Endothelial cell of umbilical vein (primary cell): ENCODE measurements at regions not wholly inside any gene's neighbourhood (a gene's known extent, or its start where the extent isn't known, plus 50 kb on each side); places are given as distances from the start of the nearest gene placed in this dataset.

Experiments used
- BruUV-seq: library from RNA; stranded (reverse); fragments of 400-500 nt; replicated peaks from 2 replicates; lab custom pipeline; 2021; lab: Mats Ljungman, UMichigan
- CTCF ChIA-PET: fragments of 300-600, 350-600 bp; sonication (Branson Sonifier 250); formaldehyde crosslinking; loops from one replicate; lab custom pipeline; 2021; ENCODE audit warnings: antibody characterized with exemption, inconsistent platforms; lab: Charles Lee
- POLR2A ChIA-PET: fragments of 300-600, 350-600 bp; sonication (Branson Sonifier 250); formaldehyde crosslinking; loops from one replicate; lab custom pipeline; 2021; ENCODE audit warnings: antibody characterized with exemption, inconsistent platforms; lab: Charles Lee
- DNase-seq: peaks from one replicate; pipeline ENCODE4 v3.0.0-alpha.2; 2011; ENCODE audit warnings: low read depth, low spot score
- FAIRE-seq: peaks from 2 replicates; lab custom pipeline; 2011; peaks lifted over from hg19 to GRCh38; lab: Jason Lieb, UNC
- H2AFZ ChIP-seq: 2 replicates; pipeline ENCODE4 v1.6.0; 2012; ENCODE audit warnings: low read depth, low read length, control low read depth, inconsistent platforms
- H3K27ac ChIP-seq: 2 replicates; pipeline ENCODE4 v1.5.1; 2011; ENCODE audit warnings: low read depth, mild to moderate bottlenecking, control low read depth, low read length, moderate library complexity; ENCODE audit not compliant: insufficient read depth
- H3K27me3 ChIP-seq, 2 experiments: 2 replicates each; pipeline versions ENCODE4 v1.6.0 to v1.6.1; 2011; ENCODE audit warnings: low read length in 2 of 2, mixed read lengths in 1 of 2; ENCODE audit not compliant: control insufficient read depth in 2 of 2, insufficient read depth in 2 of 2
- H3K36me3 ChIP-seq, 2 experiments: 2 replicates in 1 of 2; 3 replicates in 1 of 2; pipeline ENCODE4 v1.5.1; 2011; ENCODE audit warnings: low read length in 2 of 2, mild to moderate bottlenecking in 1 of 2, moderate library complexity in 1 of 2; ENCODE audit not compliant: control insufficient read depth in 2 of 2, insufficient read depth in 2 of 2; ENCODE audit errors: extremely low read depth in 1 of 2
- H3K4me1 ChIP-seq: 3 replicates; pipeline ENCODE4 v1.5.1; 2011; ENCODE audit warnings: mild to moderate bottlenecking, low read length; ENCODE audit not compliant: control insufficient read depth, insufficient read depth; ENCODE audit errors: extremely low read depth
- H3K4me2 ChIP-seq: 2 replicates; pipeline ENCODE4 v1.6.1; 2011; ENCODE audit warnings: low read length, control low read depth, mixed read lengths; ENCODE audit not compliant: insufficient read depth
- H3K4me3 ChIP-seq, 3 experiments: fragments of 200-600 bp in 1 of 3; sonication (generic), shearing (Covaris generic) in 1 of 3; replicated peaks in 1 of 3; 2 replicates each; pipeline ENCODE4 v1.5.1; 2011 to 2016; ENCODE audit warnings: control low read depth in 3 of 3, low read length in 3 of 3, mild to moderate bottlenecking in 2 of 3, inconsistent platforms in 1 of 3, low read depth in 1 of 3, moderate library complexity in 1 of 3; ENCODE audit not compliant: insufficient read depth in 1 of 3
- H3K79me2 ChIP-seq: 2 replicates; pipeline ENCODE4 v1.6.0; 2012; ENCODE audit warnings: low read length, inconsistent platforms; ENCODE audit not compliant: control insufficient read depth, insufficient read depth
- H3K9ac ChIP-seq: replicated peaks from 2 replicates; pipeline ENCODE3; 2011; ENCODE audit warnings: low read length, control low read depth; ENCODE audit not compliant: insufficient read depth; ENCODE audit errors: extremely low read depth
- H3K9me1 ChIP-seq: replicated peaks from 3 replicates; pipeline ENCODE4 v1.6.0; 2011; ENCODE audit warnings: mild to moderate bottlenecking, low read length; ENCODE audit not compliant: control insufficient read depth, insufficient read depth; ENCODE audit errors: extremely low read depth
- H3K9me3 ChIP-seq: replicated peaks from 2 replicates; pipeline ENCODE4 v1.5.1; 2012; ENCODE audit warnings: low read length, inconsistent platforms; ENCODE audit not compliant: control insufficient read depth, insufficient read depth
- H4K20me1 ChIP-seq: replicated peaks from 2 replicates; pipeline ENCODE3; 2011; ENCODE audit warnings: mild to moderate bottlenecking, low read length; ENCODE audit not compliant: control insufficient read depth, insufficient read depth; ENCODE audit errors: extremely low read depth
- EZH2 ChIP-seq: IDR thresholded peaks from 2 replicates; pipeline ENCODE4 v1.6.1; 2012; ENCODE audit warnings: borderline replicate concordance, low read depth, mild to moderate bottlenecking, moderate library complexity, low read length, inconsistent platforms; ENCODE audit not compliant: severe bottlenecking
- FOS ChIP-seq: IDR thresholded peaks from 2 replicates; pipeline ENCODE4 v1.6.1; 2011; ENCODE audit warnings: mild to moderate bottlenecking, low read length, moderate library complexity, borderline replicate concordance; ENCODE audit not compliant: insufficient read depth
- GATA2 ChIP-seq: IDR thresholded peaks from 2 replicates; pipeline ENCODE4 v1.7.0; 2011; ENCODE audit warnings: low read depth, mild to moderate bottlenecking, moderate library complexity, mixed read lengths, low read length; ENCODE audit not compliant: insufficient read length, insufficient read depth
- JUN ChIP-seq: IDR thresholded peaks from 2 replicates; pipeline ENCODE4 v1.6.1; 2011; ENCODE audit warnings: borderline replicate concordance, low read depth; ENCODE audit not compliant: insufficient read length, insufficient read depth
- MYC ChIP-seq: IDR thresholded peaks from one replicate; pipeline ENCODE4 v1.6.1; 2011; ENCODE audit warnings: mild to moderate bottlenecking, low read depth, low read length
- POLR2A ChIP-seq: IDR thresholded peaks from 2 replicates; pipeline ENCODE4 v1.6.1; 2012; ENCODE audit warnings: low read depth, mild to moderate bottlenecking, control low read depth, low read length
- POLR2AphosphoS5 ChIP-seq: IDR thresholded peaks from 2 replicates; pipeline ENCODE4 v1.6.1; 2012; ENCODE audit warnings: low read depth, mild to moderate bottlenecking, control low read depth, low read length, moderate library complexity; ENCODE audit not compliant: insufficient read depth
- dilution Hi-C: fragments of 300-500 bp; cut with MboI; formaldehyde crosslinking; loops from one replicate; pipeline ENCODE4 v1.15.0; 2019; ENCODE audit warnings: low sequenced_read_pairs; ENCODE audit not compliant: extremely low pct_ligation_motif_present
- intact Hi-C: fragments of 100-400 bp; cut with micrococcal nuclease; formaldehyde crosslinking; loops from one replicate; pipeline ENCODE4 v1.10.0; 2022
- TF ChIP-seq, protein P1 (sequence below): IDR thresholded peaks from 2 replicates; pipeline ENCODE4 v1.6.1; 2011; ENCODE audit not compliant: insufficient read depth, insufficient read length
- TF ChIP-seq, protein P2 (sequence below), 2 donors: IDR thresholded peaks; 1 replicate in 1 of 2; 2 replicates in 1 of 2; pipeline ENCODE4 v1.5.1; 2011; ENCODE audit warnings: low read length in 2 of 2, mild to moderate bottlenecking in 2 of 2, moderate library complexity in 2 of 2, control low read depth in 1 of 2, inconsistent platforms in 1 of 2, low read depth in 1 of 2; ENCODE audit not compliant: insufficient read depth in 1 of 2; ENCODE audit errors: extremely low read depth in 1 of 2

DNA sequence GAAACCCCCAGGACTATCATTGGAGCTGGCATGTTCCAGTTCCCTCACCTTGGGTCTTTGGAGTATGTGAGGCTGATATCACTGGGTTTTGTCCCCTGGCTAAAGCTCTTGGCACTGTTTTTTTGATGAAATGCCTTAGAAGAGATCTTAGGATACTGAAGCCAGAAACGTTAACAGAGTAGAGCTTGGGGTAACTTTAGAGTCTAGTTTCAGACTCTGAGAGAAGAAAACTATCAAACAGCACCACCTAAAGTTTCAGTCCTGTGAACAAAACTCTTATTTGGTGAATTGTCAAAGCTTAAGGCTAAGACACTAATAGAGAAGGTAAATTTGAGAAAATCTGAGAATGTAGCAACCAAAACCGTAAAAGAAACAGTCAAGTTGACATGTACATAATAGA lies 111.7 kb upstream of the PUM3 start:
- H2AFZ ChIP-seq = no peak overlapping the region
- intact Hi-C loops (no loop called here), dilution Hi-C loops (no loop called here)
- H3K27me3 ChIP-seq = no peaks in the 10 kb centered on the region
- BruUV-seq = no TSS peak
- no peaks in the 10 kb centered on the region for H3K36me3 ChIP-seq
- no peak for DNase-seq
- H3K27ac ChIP-seq = no peak overlapping the region
- ChIA-PET CTCF (interaction anchor here (3.5 kb wide), 1 partner anchor 97 kb away, joined by 11 read pairs; no protein-coding TSS in a partner anchor), POLR2A (no interaction called here)
- no peak overlapping the region for H3K4me3 ChIP-seq
- no peaks in the 10 kb centered on the region for H3K9me1 ChIP-seq
- H3K4me1 ChIP-seq = no peaks in the 10 kb centered on the region
- no peak overlapping the region for H3K9ac ChIP-seq
- H3K4me2 ChIP-seq = no peak overlapping the region
- no peaks in the 10 kb centered on the region for H3K79me2 ChIP-seq
- FAIRE-seq = no peak
- no peak for TF ChIP-seq JUN
- TF ChIP-seq FOS = no peak
- TF ChIP-seq POLR2AphosphoS5 = no peak
- TF ChIP-seq, protein P1, sequence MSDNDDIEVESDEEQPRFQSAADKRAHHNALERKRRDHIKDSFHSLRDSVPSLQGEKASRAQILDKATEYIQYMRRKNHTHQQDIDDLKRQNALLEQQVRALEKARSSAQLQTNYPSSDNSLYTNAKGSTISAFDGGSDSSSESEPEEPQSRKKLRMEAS = no peak
- TF ChIP-seq, protein P2, sequence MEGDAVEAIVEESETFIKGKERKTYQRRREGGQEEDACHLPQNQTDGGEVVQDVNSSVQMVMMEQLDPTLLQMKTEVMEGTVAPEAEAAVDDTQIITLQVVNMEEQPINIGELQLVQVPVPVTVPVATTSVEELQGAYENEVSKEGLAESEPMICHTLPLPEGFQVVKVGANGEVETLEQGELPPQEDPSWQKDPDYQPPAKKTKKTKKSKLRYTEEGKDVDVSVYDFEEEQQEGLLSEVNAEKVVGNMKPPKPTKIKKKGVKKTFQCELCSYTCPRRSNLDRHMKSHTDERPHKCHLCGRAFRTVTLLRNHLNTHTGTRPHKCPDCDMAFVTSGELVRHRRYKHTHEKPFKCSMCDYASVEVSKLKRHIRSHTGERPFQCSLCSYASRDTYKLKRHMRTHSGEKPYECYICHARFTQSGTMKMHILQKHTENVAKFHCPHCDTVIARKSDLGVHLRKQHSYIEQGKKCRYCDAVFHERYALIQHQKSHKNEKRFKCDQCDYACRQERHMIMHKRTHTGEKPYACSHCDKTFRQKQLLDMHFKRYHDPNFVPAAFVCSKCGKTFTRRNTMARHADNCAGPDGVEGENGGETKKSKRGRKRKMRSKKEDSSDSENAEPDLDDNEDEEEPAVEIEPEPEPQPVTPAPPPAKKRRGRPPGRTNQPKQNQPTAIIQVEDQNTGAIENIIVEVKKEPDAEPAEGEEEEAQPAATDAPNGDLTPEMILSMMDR (IDR thresholded peaks at IDR 0.05; ENCODE audit: extremely low read depth in 1 of 2, insufficient read depth in 1 of 2, low read depth in 1 of 2, low read length in 2 of 2) = no peak
- no peak for TF ChIP-seq MYC
- no peak for TF ChIP-seq EZH2
- TF ChIP-seq POLR2A = no peak
- TF ChIP-seq GATA2 = no peak
- no peaks in the 10 kb centered on the region for H4K20me1 ChIP-seq
- no peaks in the 10 kb centered on the region for H3K9me3 ChIP-seq
